ENCODE measurements at regions not wholly inside any gene's neighbourhood (a gene's known extent, or its start where the extent isn't known, plus 50 kb on each side); places are given as distances from the start of the nearest gene placed in this dataset.

GRCh38 chr3:22121068-22121701, 370.2 kb upstream of the ZNF385D start:
- H3K4me3 ChIP-seq (ENCODE audit: low read depth in 2 of 2, low read length in 1 of 2), result no peak overlapping the region
- H3K4me1 ChIP-seq (ENCODE audit: control insufficient read depth in 1 of 2, insufficient read depth in 2 of 2, low read depth in 1 of 2, low read length in 1 of 2), result no peaks in the 10 kb centered on the region
- no peaks in the 10 kb centered on the region for H4K20me1 ChIP-seq (ENCODE audit: insufficient read depth)
- TF ChIP-seq MEF2A (IDR thresholded peaks at IDR 0.05; ENCODE audit: borderline replicate concordance, low read depth) (no peak), ZBTB33 (IDR thresholded peaks at IDR 0.05; ENCODE audit: borderline replicate concordance, low read depth) (no peak), NRF1 (IDR thresholded peaks at IDR 0.05; ENCODE audit: low read depth, low read length) (no peak), MAX (IDR thresholded peaks at IDR 0.05; ENCODE audit: low read depth) (no peak), FOXM1 (IDR thresholded peaks at IDR 0.05; ENCODE audit: low read depth) (no peak), SMC3 (IDR thresholded peaks at IDR 0.05; ENCODE audit: low read depth, low read length) (no peak), USF1 (IDR thresholded peaks at IDR 0.05; ENCODE audit: borderline replicate concordance, low read depth) (no peak), ELF1 (IDR thresholded peaks at IDR 0.05) (no peak), RAD21 (IDR thresholded peaks at IDR 0.05; ENCODE audit: low read length) (no peak), IRF3 (IDR thresholded peaks at IDR 0.05; ENCODE audit: low read depth, low read length) (no peak), CTCF (IDR thresholded peaks at IDR 0.05) (no peak), CHD2 (IDR thresholded peaks at IDR 0.05; ENCODE audit: low read length, partially characterized antibody) (no peak), JUND (IDR thresholded peaks at IDR 0.05) (no peak), REST (IDR thresholded peaks at IDR 0.05; ENCODE audit: low read depth, low read length) (no peak)
- POLR2A ChIA-PET, result no interaction called here
- H3K9me2 ChIP-seq, result no peaks in the 10 kb centered on the region
- H3K27ac ChIP-seq (ENCODE audit: low read depth in 2 of 2, low read length in 1 of 2), result no peak overlapping the region
- H2AFZ ChIP-seq (ENCODE audit: low read depth), result no peak overlapping the region
- 54% methylated on average over 5 of the region's 5 CpGs for WGBS (ENCODE audit: low lambda C conversion rate)
- H3K36me3 ChIP-seq (replicated peaks in 1 of 2; ENCODE audit: control insufficient read depth in 1 of 2, insufficient read depth in 2 of 2, low read length in 1 of 2), result no peaks in the 10 kb centered on the region
- no peaks in the 10 kb centered on the region for H3K79me2 ChIP-seq (ENCODE audit: insufficient read depth)
- no peaks in the 10 kb centered on the region for H3K27me3 ChIP-seq (ENCODE audit: insufficient read depth)
- DNase-seq, result no peak
- CTCF ChIA-PET, result interaction anchor here (1.1 to 1.8 kb wide), 2 partner anchors 369 to 637 kb away, joined by 3 to 5 read pairs; no protein-coding TSS in a partner anchor
- H3K4me2 ChIP-seq, result no peak overlapping the region
- H3K9me3 ChIP-seq, result no peaks in the 10 kb centered on the region
- no peaks in the 10 kb centered on the region for H3F3A ChIP-seq (replicated peaks; ENCODE audit: insufficient read depth)
- H3K9ac ChIP-seq, result no peak overlapping the region

Data from SK-N-SH (cell line).